OCI-LY1 (cell line): ENCODE measurements at regions not wholly inside any gene's neighbourhood (a gene's known extent, or its start where the extent isn't known, plus 50 kb on each side); places are given as distances from the start of the nearest gene placed in this dataset.

Experiments
- H2AFZ ChIP-seq: fragments of 200-600 bp; sonication (generic), shearing (Covaris generic); 2 replicates; pipeline ENCODE4 v1.6.0; 2014; ENCODE audit warnings: antibody characterized with exemption, mild to moderate bottlenecking, low read length
- H3F3A ChIP-seq: fragments of 200-600 bp; sonication (generic), shearing (Covaris generic); 2 replicates; pipeline ENCODE4 v1.6.0; 2014; ENCODE audit warnings: mild to moderate bottlenecking, antibody characterized with exemption, low read length, moderate library complexity; ENCODE audit not compliant: insufficient read depth
- H3K27ac ChIP-seq: fragments of 200-600 bp; sonication (generic); 2 replicates; pipeline ENCODE4 v1.5.1; 2014; ENCODE audit warnings: low read length, mixed run types, mild to moderate bottlenecking, low read depth; ENCODE audit not compliant: poor library complexity, severe bottlenecking
- H3K27me3 ChIP-seq: fragments of 200-600 bp; sonication (generic); 2 replicates; pipeline ENCODE4 v1.6.0; 2014; ENCODE audit warnings: antibody characterized with exemption, mild to moderate bottlenecking, low read length, moderate library complexity; ENCODE audit not compliant: insufficient read depth
- H3K36me3 ChIP-seq: fragments of 200-600 bp; sonication (generic); 2 replicates; pipeline ENCODE4 v1.6.1; 2014; ENCODE audit warnings: mild to moderate bottlenecking, antibody characterized with exemption, low read length, moderate library complexity, mixed read lengths; ENCODE audit not compliant: insufficient read depth
- H3K4me1 ChIP-seq: fragments of 200-600 bp; sonication (generic); 2 replicates; pipeline ENCODE4 v1.5.1; 2014; ENCODE audit warnings: mild to moderate bottlenecking, low read length, moderate library complexity; ENCODE audit not compliant: insufficient read depth, severe bottlenecking
- H3K4me2 ChIP-seq: fragments of 200-600 bp; sonication (generic), shearing (Covaris generic); 2 replicates; pipeline ENCODE4 v1.6.1; 2014; ENCODE audit warnings: low read length
- H3K4me3 ChIP-seq: fragments of 200-600 bp; sonication (generic); 2 replicates; pipeline ENCODE4 v1.5.1; 2014; ENCODE audit warnings: low read length, low read depth, mild to moderate bottlenecking, mixed read lengths; ENCODE audit not compliant: poor library complexity, severe bottlenecking
- H3K79me2 ChIP-seq: fragments of 200-600 bp; shearing (Covaris generic); 2 replicates; pipeline ENCODE4 v1.6.1; 2016; ENCODE audit warnings: mixed run types, low read length, mixed read lengths; ENCODE audit not compliant: insufficient read depth
- H3K9ac ChIP-seq: fragments of 200-600 bp; sonication (generic), shearing (Covaris generic); 2 replicates; pipeline ENCODE4 v1.6.1; 2014; ENCODE audit warnings: mild to moderate bottlenecking, low read length, mixed read lengths
- H3K9me2 ChIP-seq: fragments of 200-600 bp; sonication (generic), shearing (Covaris generic); 2 replicates; pipeline ENCODE4 v1.6.1; 2014; ENCODE audit warnings: low read depth, mild to moderate bottlenecking, low read length, mixed read lengths
- H3K9me3 ChIP-seq: fragments of 200-600 bp; shearing (Covaris generic); 2 replicates; pipeline ENCODE4 v1.6.1; 2014; ENCODE audit warnings: low read length, mixed read lengths
- H4K20me1 ChIP-seq: fragments of 200-600 bp; sonication (generic), shearing (Covaris generic); 2 replicates; pipeline ENCODE4 v1.6.0; 2016; ENCODE audit warnings: mild to moderate bottlenecking, low read length; ENCODE audit not compliant: insufficient read depth
- EZH2 ChIP-seq: fragments of 200-600 bp; sonication (generic), shearing (Covaris generic); IDR thresholded peaks from 2 replicates; pipeline ENCODE4 v1.8.0; 2017; ENCODE audit warnings: borderline replicate concordance, mixed run types, mild to moderate bottlenecking, antibody characterized with exemption, low read length, moderate library complexity, mixed read lengths
- TF ChIP-seq, protein P1 (sequence below): fragments of 200-600 bp; sonication (generic), shearing (Covaris generic); IDR thresholded peaks from 2 replicates; pipeline ENCODE4 v1.5.1; 2017; ENCODE audit warnings: mild to moderate bottlenecking, antibody characterized with exemption, low read length, moderate library complexity, mixed read lengths

GRCh38 chr11:32310214-32310601 is 125.1 kb downstream of the WT1 start:
- TF ChIP-seq, protein P1, sequence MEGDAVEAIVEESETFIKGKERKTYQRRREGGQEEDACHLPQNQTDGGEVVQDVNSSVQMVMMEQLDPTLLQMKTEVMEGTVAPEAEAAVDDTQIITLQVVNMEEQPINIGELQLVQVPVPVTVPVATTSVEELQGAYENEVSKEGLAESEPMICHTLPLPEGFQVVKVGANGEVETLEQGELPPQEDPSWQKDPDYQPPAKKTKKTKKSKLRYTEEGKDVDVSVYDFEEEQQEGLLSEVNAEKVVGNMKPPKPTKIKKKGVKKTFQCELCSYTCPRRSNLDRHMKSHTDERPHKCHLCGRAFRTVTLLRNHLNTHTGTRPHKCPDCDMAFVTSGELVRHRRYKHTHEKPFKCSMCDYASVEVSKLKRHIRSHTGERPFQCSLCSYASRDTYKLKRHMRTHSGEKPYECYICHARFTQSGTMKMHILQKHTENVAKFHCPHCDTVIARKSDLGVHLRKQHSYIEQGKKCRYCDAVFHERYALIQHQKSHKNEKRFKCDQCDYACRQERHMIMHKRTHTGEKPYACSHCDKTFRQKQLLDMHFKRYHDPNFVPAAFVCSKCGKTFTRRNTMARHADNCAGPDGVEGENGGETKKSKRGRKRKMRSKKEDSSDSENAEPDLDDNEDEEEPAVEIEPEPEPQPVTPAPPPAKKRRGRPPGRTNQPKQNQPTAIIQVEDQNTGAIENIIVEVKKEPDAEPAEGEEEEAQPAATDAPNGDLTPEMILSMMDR = no peak
- TF ChIP-seq EZH2 = no peak
- no peak overlapping the region for H3K27ac ChIP-seq

GRCh38 chr11:32311346-32312065 is 123.8 kb downstream of the WT1 start:
- no peaks in the 10 kb centered on the region for H3K36me3 ChIP-seq
- no peaks in the 10 kb centered on the region for H4K20me1 ChIP-seq
- no peaks in the 10 kb centered on the region for H3K79me2 ChIP-seq
- no peaks in the 10 kb centered on the region for H3K9me2 ChIP-seq
- H3K4me2 ChIP-seq = no peak overlapping the region
- no peak overlapping the region for H2AFZ ChIP-seq
- no peaks in the 10 kb centered on the region for H3F3A ChIP-seq
- no peaks in the 10 kb centered on the region for H3K27me3 ChIP-seq
- H3K9me3 ChIP-seq = no peaks in the 10 kb centered on the region
- no peak overlapping the region for H3K4me3 ChIP-seq
- TF ChIP-seq, protein P1 = no peak
- no peak for TF ChIP-seq EZH2
- H3K9ac ChIP-seq = no peak overlapping the region
- H3K27ac ChIP-seq = no peak overlapping the region
- H3K4me1 ChIP-seq = no peaks in the 10 kb centered on the region

More at GRCh38 chr11:32310214-32310601, 125.1 kb downstream of the WT1 start:
- H3K4me2 ChIP-seq = no peak overlapping the region
- H3K27me3 ChIP-seq = no peaks in the 10 kb centered on the region
- no peak overlapping the region for H3K9ac ChIP-seq
- H3K79me2 ChIP-seq = no peaks in the 10 kb centered on the region
- H3K9me3 ChIP-seq = no peaks in the 10 kb centered on the region
- no peaks in the 10 kb centered on the region for H4K20me1 ChIP-seq
- H2AFZ ChIP-seq = no peak overlapping the region
- no peaks in the 10 kb centered on the region for H3K4me1 ChIP-seq
- no peak overlapping the region for H3K4me3 ChIP-seq
- no peaks in the 10 kb centered on the region for H3K36me3 ChIP-seq
- H3K9me2 ChIP-seq = no peaks in the 10 kb centered on the region
- H3F3A ChIP-seq = no peaks in the 10 kb centered on the region

GRCh38 chr11:32312206-32312817 is 123.0 kb downstream of the WT1 start:
- Histone ChIP-seq H3K27ac (no peak overlapping the region), H2AFZ (no peak overlapping the region), H3F3A (no peaks in the 10 kb centered on the region), H4K20me1 (no peaks in the 10 kb centered on the region), H3K9me3 (no peaks in the 10 kb centered on the region), H3K9ac (no peak overlapping the region), H3K27me3 (no peaks in the 10 kb centered on the region), H3K4me2 (no peak overlapping the region), H3K36me3 (no peaks in the 10 kb centered on the region), H3K79me2 (no peaks in the 10 kb centered on the region), H3K9me2 (no peaks in the 10 kb centered on the region), H3K4me3 (no peak overlapping the region), H3K4me1 (no peaks in the 10 kb centered on the region)
- TF ChIP-seq EZH2 = no peak
- TF ChIP-seq, protein P1 = no peak
